ENCODE measurements at regions not wholly inside any gene's neighbourhood (a gene's known extent, or its start where the extent isn't known, plus 50 kb on each side); places are given as distances from the start of the nearest gene placed in this dataset.

DNA sequence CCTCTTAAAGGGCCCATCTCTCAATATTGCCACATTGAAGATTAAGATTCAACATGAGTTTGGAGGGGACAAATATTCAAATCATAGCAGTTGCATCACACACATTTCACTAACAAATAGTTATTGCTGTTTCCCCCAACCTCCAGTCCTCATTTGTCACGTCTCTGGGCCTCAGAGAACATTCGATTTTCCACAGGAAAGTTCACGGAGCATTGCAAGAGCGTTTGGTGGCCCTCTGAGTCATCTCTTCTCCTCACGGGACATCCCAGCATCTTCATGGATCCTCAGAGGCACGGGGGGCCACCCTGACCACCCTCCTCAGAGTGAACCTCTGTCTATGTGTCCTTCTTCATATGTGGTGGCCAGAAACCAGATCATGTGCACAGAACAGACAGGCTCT is 50.3 kb upstream of the CHST15 start:
- no peak for DNase-seq
